Loucy (cell line): ENCODE measurements at regions not wholly inside any gene's neighbourhood (a gene's known extent, or its start where the extent isn't known, plus 50 kb on each side); places are given as distances from the start of the nearest gene placed in this dataset.

ENCODE experiments used
- H2AFZ ChIP-seq: fragments of 200-600 bp; sonication (generic); 2 replicates; pipeline ENCODE4 v1.6.0; 2016; ENCODE audit warnings: antibody characterized with exemption, mild to moderate bottlenecking, low read length, moderate library complexity
- H3F3A ChIP-seq: fragments of 200-600 bp; 2 replicates; pipeline ENCODE4 v1.6.0; 2016; ENCODE audit warnings: antibody characterized with exemption, low read depth, mild to moderate bottlenecking
- H3K27me3 ChIP-seq: fragments of 200-600 bp; sonication (generic); 2 replicates; pipeline ENCODE4 v1.6.1; 2014; ENCODE audit warnings: low read length, mild to moderate bottlenecking; ENCODE audit not compliant: insufficient read depth, poor library complexity, severe bottlenecking
- H3K36me3 ChIP-seq: fragments of 200-600 bp; sonication (generic); 2 replicates; pipeline ENCODE4 v1.6.1; 2016; ENCODE audit warnings: low read length; ENCODE audit not compliant: insufficient read depth
- H3K4me1 ChIP-seq: fragments of 200-600 bp; sonication (generic); 2 replicates; pipeline ENCODE4 v1.5.1; 2014; ENCODE audit warnings: low read length, mild to moderate bottlenecking; ENCODE audit not compliant: insufficient read depth, poor library complexity, severe bottlenecking
- H3K4me2 ChIP-seq: fragments of 200-600 bp; sonication (generic); 2 replicates; pipeline ENCODE4 v1.6.0; 2014; ENCODE audit warnings: antibody characterized with exemption, low read length, low read depth, mild to moderate bottlenecking; ENCODE audit not compliant: poor library complexity, severe bottlenecking
- H3K4me3 ChIP-seq: fragments of 200-600 bp; sonication (generic); 2 replicates; pipeline ENCODE4 v1.5.1; 2014; ENCODE audit warnings: low read length, mild to moderate bottlenecking, mixed read lengths; ENCODE audit not compliant: poor library complexity, severe bottlenecking
- H3K79me2 ChIP-seq: fragments of 200-600 bp; sonication (generic); 2 replicates; pipeline ENCODE4 v1.6.1; 2014; ENCODE audit warnings: low read length; ENCODE audit not compliant: insufficient read depth
- H3K9ac ChIP-seq: fragments of 200-600 bp; sonication (generic); 2 replicates; pipeline ENCODE4 v1.6.0; 2014; ENCODE audit warnings: mild to moderate bottlenecking, low read depth, low read length, moderate library complexity; ENCODE audit not compliant: poor library complexity, severe bottlenecking
- H3K9me2 ChIP-seq: fragments of 200-600 bp; sonication (generic); replicated peaks from 2 replicates; pipeline ENCODE4 v1.6.1; 2016; ENCODE audit warnings: low read depth, low read length, mixed read lengths
- H3K9me3 ChIP-seq: fragments of 200-600 bp; sonication (generic); 2 replicates; pipeline ENCODE4 v1.6.1; 2014; ENCODE audit warnings: mild to moderate bottlenecking, antibody characterized with exemption, low read length, low read depth; ENCODE audit not compliant: insufficient read depth
- H4K20me1 ChIP-seq: fragments of 200-600 bp; sonication (generic); 2 replicates; pipeline ENCODE4 v1.6.0; 2014; ENCODE audit warnings: antibody characterized with exemption, low read length, mild to moderate bottlenecking; ENCODE audit not compliant: insufficient read depth, poor library complexity, severe bottlenecking
- EZH2phosphoT487 ChIP-seq: fragments of 200-600 bp; IDR thresholded peaks from 2 replicates; pipeline ENCODE4 v1.6.1; 2018; ENCODE audit warnings: antibody characterized with exemption, mild to moderate bottlenecking, moderate library complexity, borderline replicate concordance
- TF ChIP-seq, protein P1 (sequence below): fragments of 200-600 bp; sonication (generic); conservative IDR thresholded peaks from 2 replicates; pipeline ENCODE4 v1.5.1; 2014; ENCODE audit warnings: mild to moderate bottlenecking, antibody characterized with exemption, low read length

DNA sequence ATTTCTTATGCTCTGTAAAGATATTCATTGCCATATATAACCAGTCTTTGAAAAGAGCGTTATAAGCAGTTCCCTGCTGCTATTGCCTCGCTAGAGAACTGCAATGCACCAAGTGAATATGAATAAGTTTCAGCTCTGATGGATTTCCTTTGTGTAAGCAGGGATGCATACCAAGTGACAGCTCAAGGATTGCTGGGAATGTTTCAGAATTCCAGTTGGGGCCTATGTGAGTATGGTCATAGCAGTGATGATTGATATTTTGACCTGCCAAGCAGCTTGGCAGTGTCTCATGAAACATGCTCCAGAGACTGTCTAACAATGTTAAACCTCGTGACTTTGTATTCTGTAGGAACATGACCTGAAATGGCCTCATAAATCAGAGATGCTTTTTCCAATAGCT lies 312.6 kb downstream of the C11orf87 start:
- no peak overlapping the region for H2AFZ ChIP-seq
- H3K4me3 ChIP-seq: no peak overlapping the region
- TF ChIP-seq, protein P1, sequence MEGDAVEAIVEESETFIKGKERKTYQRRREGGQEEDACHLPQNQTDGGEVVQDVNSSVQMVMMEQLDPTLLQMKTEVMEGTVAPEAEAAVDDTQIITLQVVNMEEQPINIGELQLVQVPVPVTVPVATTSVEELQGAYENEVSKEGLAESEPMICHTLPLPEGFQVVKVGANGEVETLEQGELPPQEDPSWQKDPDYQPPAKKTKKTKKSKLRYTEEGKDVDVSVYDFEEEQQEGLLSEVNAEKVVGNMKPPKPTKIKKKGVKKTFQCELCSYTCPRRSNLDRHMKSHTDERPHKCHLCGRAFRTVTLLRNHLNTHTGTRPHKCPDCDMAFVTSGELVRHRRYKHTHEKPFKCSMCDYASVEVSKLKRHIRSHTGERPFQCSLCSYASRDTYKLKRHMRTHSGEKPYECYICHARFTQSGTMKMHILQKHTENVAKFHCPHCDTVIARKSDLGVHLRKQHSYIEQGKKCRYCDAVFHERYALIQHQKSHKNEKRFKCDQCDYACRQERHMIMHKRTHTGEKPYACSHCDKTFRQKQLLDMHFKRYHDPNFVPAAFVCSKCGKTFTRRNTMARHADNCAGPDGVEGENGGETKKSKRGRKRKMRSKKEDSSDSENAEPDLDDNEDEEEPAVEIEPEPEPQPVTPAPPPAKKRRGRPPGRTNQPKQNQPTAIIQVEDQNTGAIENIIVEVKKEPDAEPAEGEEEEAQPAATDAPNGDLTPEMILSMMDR: no peak
- TF ChIP-seq EZH2phosphoT487: no peak
- H3K36me3 ChIP-seq: no peaks in the 10 kb centered on the region
- no peaks in the 10 kb centered on the region for H3K27me3 ChIP-seq
- H3K79me2 ChIP-seq: no peaks in the 10 kb centered on the region
- H3K9me3 ChIP-seq: no peaks in the 10 kb centered on the region
- no peak overlapping the region for H3K9ac ChIP-seq
- no peaks in the 10 kb centered on the region for H3F3A ChIP-seq
- no peak overlapping the region for H3K4me2 ChIP-seq
- H3K4me1 ChIP-seq: no peaks in the 10 kb centered on the region
- no peaks in the 10 kb centered on the region for H3K9me2 ChIP-seq
- H4K20me1 ChIP-seq: no peaks in the 10 kb centered on the region

DNA sequence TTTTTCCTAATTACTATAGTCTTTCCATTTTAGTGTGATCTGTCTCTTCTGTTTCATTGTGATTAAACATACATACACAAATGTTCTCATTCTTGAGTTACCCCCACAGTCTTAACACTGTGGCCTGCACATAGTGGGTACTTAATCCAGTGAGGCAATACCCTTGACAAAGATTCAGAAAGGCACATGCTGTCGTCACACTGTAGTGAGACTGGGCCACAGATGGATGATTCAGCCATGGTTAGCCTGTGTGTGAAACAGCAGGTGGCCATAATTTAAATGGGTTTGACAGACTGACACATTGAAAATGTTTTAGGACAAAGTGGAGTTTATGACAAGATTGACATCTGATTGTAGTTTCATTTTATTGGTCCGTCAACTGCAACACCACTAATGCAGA lies 313.1 kb downstream of the C11orf87 start:
- Histone ChIP-seq H4K20me1 (no peaks in the 10 kb centered on the region), H3K36me3 (no peaks in the 10 kb centered on the region), H2AFZ (no peak overlapping the region), H3K27me3 (no peaks in the 10 kb centered on the region), H3K4me1 (no peaks in the 10 kb centered on the region), H3K9me2 (no peaks in the 10 kb centered on the region), H3K9ac (no peak overlapping the region), H3K4me2 (no peak overlapping the region), H3K9me3 (no peaks in the 10 kb centered on the region), H3K79me2 (no peaks in the 10 kb centered on the region), H3K4me3 (no peak overlapping the region), H3F3A (no peaks in the 10 kb centered on the region)
- TF ChIP-seq, protein P1: no peak
- TF ChIP-seq EZH2phosphoT487: no peak

DNA sequence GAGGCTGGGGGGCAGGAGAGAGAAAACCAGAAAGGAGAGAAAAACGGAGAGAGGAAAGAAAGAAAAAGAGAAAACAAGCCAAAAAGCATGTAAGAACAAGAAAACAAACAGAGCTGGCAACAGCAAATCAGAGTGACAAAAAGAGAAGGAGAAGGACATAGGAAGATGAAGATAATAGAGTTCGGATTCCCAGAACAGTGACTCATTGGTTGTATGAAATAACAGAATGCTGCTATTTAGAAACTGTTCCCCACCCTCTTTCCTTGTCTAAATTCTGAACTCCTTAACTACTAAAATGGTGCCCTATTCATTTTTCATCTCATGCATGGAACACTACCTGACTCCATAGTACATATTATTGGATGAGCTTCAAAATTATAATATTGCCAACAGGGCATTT lies 317.4 kb downstream of the C11orf87 start:
- Histone ChIP-seq H3K9ac (no peak overlapping the region), H3K79me2 (no peaks in the 10 kb centered on the region), H3K9me3 (no peaks in the 10 kb centered on the region), H3F3A (no peaks in the 10 kb centered on the region), H3K4me1 (no peaks in the 10 kb centered on the region), H3K4me3 (no peak overlapping the region), H2AFZ (no peak overlapping the region), H3K36me3 (no peaks in the 10 kb centered on the region), H3K9me2 (no peaks in the 10 kb centered on the region), H3K4me2 (no peak overlapping the region), H3K27me3 (no peaks in the 10 kb centered on the region), H4K20me1 (no peaks in the 10 kb centered on the region)
- TF ChIP-seq, protein P1: no peak
- TF ChIP-seq EZH2phosphoT487: no peak
